C1 segment of cervical spinal cord (tissue), 14 donors: ENCODE measurements at regions not wholly inside any gene's neighbourhood (a gene's known extent, or its start where the extent isn't known, plus 50 kb on each side); places are given as distances from the start of the nearest gene placed in this dataset.
A peak's percentile ranks its signal among the peaks of the same experiment; 100 is the strongest.

Source experiments
- DNase-seq, 14 donors: peaks; one replicate each; lab custom pipeline; 2025; lab: John Stamatoyannopoulos, UW

- DNase-seq: no peak
These were observed 63.5 kb downstream of the SYT4 start for GRCh38 chr18:43213816-43214215.

- no peak for DNase-seq
These were observed 66.2 kb downstream of the SYT4 start for GRCh38 chr18:43211059-43211458.

GRCh38 chr18:43195421-43195820, 79.9 kb upstream of the RIT2 start:
- no peak for DNase-seq

- peak in 1 of 14 donors; percentile 82 for DNase-seq
These were observed 77.9 kb upstream of the RIT2 start for GRCh38 chr18:43193336-43193735.

- no peak for DNase-seq
These were observed 76.9 kb upstream of the RIT2 start for GRCh38 chr18:43192408-43192807.

- no peak for DNase-seq
These were observed 66.2 kb upstream of the RIT2 start for GRCh38 chr18:43181711-43182110.

- DNase-seq: peak in 1 of 14 donors; percentile 42
These were observed 65.3 kb upstream of the RIT2 start for GRCh38 chr18:43180814-43181213.

GRCh38 chr18:43175257-43175656, 59.8 kb upstream of the RIT2 start:
- DNase-seq: no peak

- no peak for DNase-seq
These were observed 55.1 kb upstream of the RIT2 start for GRCh38 chr18:43170586-43170985.
